Neural crest cell (in vitro differentiated cells): ENCODE measurements at regions not wholly inside any gene's neighbourhood (a gene's known extent, or its start where the extent isn't known, plus 50 kb on each side); places are given as distances from the start of the nearest gene placed in this dataset.

Experiments
- DNase-seq: peaks from one replicate; pipeline ENCODE4 v3.0.0; 2021; ENCODE audit warnings: low read depth, mixed read lengths, low spot score
- H3K27ac Mint-ChIP-seq: one replicate; pipeline ENCODE4 v1.8.0; 2021; ENCODE audit warnings: mild to moderate bottlenecking, mixed read lengths; ENCODE audit not compliant: unreplicated experiment
- H3K27me3 Mint-ChIP-seq: 2 replicates; pipeline ENCODE4 v1.8.0; 2021; ENCODE audit warnings: low read depth, mild to moderate bottlenecking, mixed read lengths
- H3K36me3 Mint-ChIP-seq: 2 replicates; pipeline ENCODE4 v1.8.0; 2021; ENCODE audit warnings: low read depth, mild to moderate bottlenecking, mixed read lengths
- H3K4me1 Mint-ChIP-seq: 2 replicates; pipeline ENCODE4 v1.8.0; 2021; ENCODE audit warnings: mixed read lengths
- H3K4me3 Mint-ChIP-seq: one replicate; pipeline ENCODE4 v1.8.0; 2021; ENCODE audit warnings: mild to moderate bottlenecking, mixed read lengths
- H3K9me3 Mint-ChIP-seq: 2 replicates; pipeline ENCODE4 v1.8.0; 2021; ENCODE audit warnings: mixed read lengths
- TF ChIP-seq, protein P1 (sequence below): fragments of 200-600 bp; sonication (generic); conservative IDR thresholded peaks from 2 replicates; pipeline ENCODE4 v1.5.0; 2021; ENCODE audit warnings: antibody characterized with exemption, mild to moderate bottlenecking

DNA sequence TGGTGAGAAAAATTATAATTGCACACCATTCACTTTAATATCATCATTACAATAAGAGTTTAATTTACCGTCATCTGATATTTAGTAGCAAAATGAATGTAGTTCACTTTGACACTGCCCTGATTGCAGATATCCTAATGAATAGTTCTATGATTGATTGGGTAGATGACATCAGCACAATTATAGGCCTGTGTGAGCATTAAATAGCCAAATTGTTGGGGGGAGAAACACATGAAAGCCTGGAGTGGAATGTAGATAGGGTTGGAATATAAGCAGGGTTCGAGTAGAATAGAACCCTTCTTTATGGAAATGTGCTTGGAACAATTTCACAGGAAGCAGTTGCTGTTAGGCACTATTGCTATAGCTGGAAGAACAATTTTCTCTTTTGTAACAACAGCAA, 1526.2 kb downstream of the RPA4 start:
- Mint-ChIP-seq H3K4me1 (peaks cover 28% of the 10 kb centered on the region), H3K36me3 (peaks cover 6% of the 10 kb centered on the region), H3K4me3 (no peak overlapping the region), H3K27me3 (no peaks in the 10 kb centered on the region), H3K27ac (no peak overlapping the region), H3K9me3 (peaks cover 6% of the 10 kb centered on the region)
- no peak for DNase-seq
- TF ChIP-seq, protein P1, sequence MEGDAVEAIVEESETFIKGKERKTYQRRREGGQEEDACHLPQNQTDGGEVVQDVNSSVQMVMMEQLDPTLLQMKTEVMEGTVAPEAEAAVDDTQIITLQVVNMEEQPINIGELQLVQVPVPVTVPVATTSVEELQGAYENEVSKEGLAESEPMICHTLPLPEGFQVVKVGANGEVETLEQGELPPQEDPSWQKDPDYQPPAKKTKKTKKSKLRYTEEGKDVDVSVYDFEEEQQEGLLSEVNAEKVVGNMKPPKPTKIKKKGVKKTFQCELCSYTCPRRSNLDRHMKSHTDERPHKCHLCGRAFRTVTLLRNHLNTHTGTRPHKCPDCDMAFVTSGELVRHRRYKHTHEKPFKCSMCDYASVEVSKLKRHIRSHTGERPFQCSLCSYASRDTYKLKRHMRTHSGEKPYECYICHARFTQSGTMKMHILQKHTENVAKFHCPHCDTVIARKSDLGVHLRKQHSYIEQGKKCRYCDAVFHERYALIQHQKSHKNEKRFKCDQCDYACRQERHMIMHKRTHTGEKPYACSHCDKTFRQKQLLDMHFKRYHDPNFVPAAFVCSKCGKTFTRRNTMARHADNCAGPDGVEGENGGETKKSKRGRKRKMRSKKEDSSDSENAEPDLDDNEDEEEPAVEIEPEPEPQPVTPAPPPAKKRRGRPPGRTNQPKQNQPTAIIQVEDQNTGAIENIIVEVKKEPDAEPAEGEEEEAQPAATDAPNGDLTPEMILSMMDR = no peak

GRCh38 chrX:98412058-98412457, 1528.3 kb downstream of the RPA4 start:
- Mint-ChIP-seq H3K4me3 (no peak overlapping the region), H3K9me3 (peaks cover 6% of the 10 kb centered on the region), H3K36me3 (peaks cover 7% of the 10 kb centered on the region), H3K27ac (no peak overlapping the region), H3K4me1 (peaks cover 28% of the 10 kb centered on the region), H3K27me3 (no peaks in the 10 kb centered on the region)
- no peak for DNase-seq
- TF ChIP-seq, protein P1 = no peak

DNA sequence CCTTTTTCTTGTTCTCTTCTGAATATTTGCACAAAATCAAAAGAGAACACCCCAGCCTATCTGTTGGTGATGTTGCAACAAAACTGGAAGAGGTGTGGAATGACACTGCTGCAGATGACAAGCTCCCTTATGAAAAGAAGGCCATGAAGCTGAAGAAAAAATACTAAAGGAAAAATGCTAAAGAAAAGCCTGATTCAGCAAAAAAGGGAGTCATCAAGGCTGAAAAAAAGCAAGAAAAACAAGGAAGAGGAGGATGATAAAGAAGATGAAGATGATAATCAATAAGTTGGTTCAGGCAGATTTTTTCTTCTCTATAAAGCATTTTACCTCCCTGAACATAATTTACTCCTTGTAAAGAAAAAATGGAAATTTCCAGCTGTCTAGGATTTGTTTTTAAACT, 1538.8 kb downstream of the RPA4 start:
- Mint-ChIP-seq H3K36me3 (no peaks in the 10 kb centered on the region), H3K4me3 (no peak overlapping the region)

DNA sequence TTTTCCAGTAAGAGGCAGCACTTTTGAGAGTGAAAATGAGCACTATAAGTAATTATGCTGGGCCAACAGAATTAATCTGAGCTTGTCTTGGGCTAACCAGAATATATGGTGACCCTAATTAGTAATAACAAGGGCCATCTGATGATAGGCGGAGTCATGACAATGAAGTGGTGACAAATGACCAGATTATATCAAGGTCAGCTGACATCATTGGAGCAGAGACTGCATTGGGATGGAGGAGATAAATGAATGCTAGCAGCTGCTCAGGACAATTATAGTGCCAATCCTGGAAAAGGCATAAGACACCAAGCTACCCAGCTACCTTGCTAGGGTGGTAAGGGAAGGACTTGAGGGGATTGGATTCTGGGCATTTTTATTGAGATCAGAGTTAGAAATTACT, 1548.7 kb downstream of the RPA4 start:
- TF ChIP-seq, protein P1 = no peak
- H3K27ac Mint-ChIP-seq = no peak overlapping the region
- no peaks in the 10 kb centered on the region for H3K9me3 Mint-ChIP-seq
- H3K4me3 Mint-ChIP-seq = no peak overlapping the region
- H3K4me1 Mint-ChIP-seq = no peaks in the 10 kb centered on the region
- no peak for DNase-seq
- no peaks in the 10 kb centered on the region for H3K27me3 Mint-ChIP-seq
- H3K36me3 Mint-ChIP-seq = peaks cover 3% of the 10 kb centered on the region

More for the DNA sequence above, 1538.8 kb downstream of the RPA4 start:
- H3K9me3 Mint-ChIP-seq = no peaks in the 10 kb centered on the region
- TF ChIP-seq, protein P1 = no peak
- no peak overlapping the region for H3K27ac Mint-ChIP-seq
- peaks cover 11% of the 10 kb centered on the region for H3K4me1 Mint-ChIP-seq
- DNase-seq = no peak
- H3K27me3 Mint-ChIP-seq = no peaks in the 10 kb centered on the region

DNA sequence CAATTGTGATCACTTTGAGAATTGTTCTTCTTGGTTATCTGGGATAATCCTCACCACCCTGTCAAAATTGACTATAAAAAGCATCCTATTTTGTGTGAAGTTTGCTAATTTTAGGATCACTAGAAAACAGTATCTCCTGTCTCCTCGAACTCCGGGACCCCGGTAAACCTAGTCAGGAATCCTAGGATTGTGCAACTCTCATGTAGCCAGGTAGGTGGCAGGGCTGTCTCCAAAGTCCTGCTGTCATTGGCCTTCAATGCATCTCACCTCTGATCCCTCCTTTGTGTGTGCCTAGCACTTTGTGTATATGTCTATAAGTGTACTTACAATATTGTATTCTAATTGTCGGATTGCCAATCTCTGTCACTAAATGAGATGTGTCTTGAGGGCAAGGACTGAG, 1564.8 kb downstream of the RPA4 start:
- H3K9me3 Mint-ChIP-seq = peaks cover 10% of the 10 kb centered on the region
- H3K4me1 Mint-ChIP-seq = peaks cover 3% of the 10 kb centered on the region
- no peak overlapping the region for H3K27ac Mint-ChIP-seq
- TF ChIP-seq, protein P1 = no peak
- no peak overlapping the region for H3K4me3 Mint-ChIP-seq
- no peak for DNase-seq
- no peaks in the 10 kb centered on the region for H3K27me3 Mint-ChIP-seq
- peaks cover 5% of the 10 kb centered on the region for H3K36me3 Mint-ChIP-seq

DNA sequence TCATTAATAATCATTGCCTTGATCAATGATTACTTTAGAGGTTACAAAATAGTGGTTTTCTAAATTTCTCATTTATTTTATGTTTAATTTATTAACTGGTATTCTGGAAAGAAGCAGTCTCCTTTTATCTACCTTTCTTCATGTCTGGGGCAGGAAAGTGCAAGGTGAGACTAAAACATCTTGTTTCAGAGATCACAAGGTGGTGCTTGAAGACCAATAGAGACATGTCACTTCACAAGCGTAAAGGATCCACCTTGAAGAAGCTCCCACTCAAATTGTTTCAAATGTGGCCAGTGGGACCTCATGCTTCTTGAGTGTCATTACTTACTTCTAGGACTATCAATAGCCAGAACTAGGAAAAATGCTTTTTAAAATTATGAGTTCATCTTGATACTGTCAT, 1568.7 kb downstream of the RPA4 start:
- no peaks in the 10 kb centered on the region for H3K36me3 Mint-ChIP-seq
- no peak overlapping the region for H3K27ac Mint-ChIP-seq
- H3K9me3 Mint-ChIP-seq = no peaks in the 10 kb centered on the region
- H3K4me1 Mint-ChIP-seq = peaks cover 3% of the 10 kb centered on the region
- TF ChIP-seq, protein P1 = no peak
- no peak overlapping the region for H3K4me3 Mint-ChIP-seq
- DNase-seq = no peak
- no peaks in the 10 kb centered on the region for H3K27me3 Mint-ChIP-seq
